SK-N-DZ (cell line): ENCODE measurements at regions not wholly inside any gene's neighbourhood (a gene's known extent, or its start where the extent isn't known, plus 50 kb on each side); places are given as distances from the start of the nearest gene placed in this dataset.
A peak's percentile ranks its signal among the peaks of the same experiment; 100 is the strongest.
"Not testable (repeated sequence)": the region's sequence is repeated elsewhere in the genome, so short reads cannot be mapped to it uniquely, and the experiment has no call there.

Experiments used
- DNase-seq: peaks from one replicate; pipeline ENCODE4 v3.0.0-alpha.2; 2015; ENCODE audit warnings: low spot score

GRCh38 chr5:94102849-94103248 lies 361.4 kb upstream of the POU5F2 start:
- no peak for DNase-seq

DNA sequence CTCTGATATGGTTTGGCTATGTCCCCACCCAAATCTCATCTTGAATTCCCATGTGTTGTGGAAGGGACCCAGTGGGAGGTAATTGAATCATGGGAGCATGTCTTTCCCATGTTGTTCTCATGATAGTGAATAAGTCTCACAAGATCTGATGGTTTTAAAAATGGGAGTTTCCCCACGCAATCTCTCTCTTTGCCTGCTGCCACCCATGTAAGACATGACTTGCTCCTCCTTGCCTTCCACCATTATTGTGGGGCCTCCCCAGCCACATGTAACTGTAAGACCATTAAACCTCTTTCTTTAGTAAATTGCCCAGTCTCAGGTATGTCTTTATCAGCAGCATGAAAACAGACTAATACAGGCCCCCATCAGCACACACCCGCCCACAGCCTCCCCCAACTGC lies 356.0 kb upstream of the POU5F2 start:
- DNase-seq, result not testable (repeated sequence)

DNA sequence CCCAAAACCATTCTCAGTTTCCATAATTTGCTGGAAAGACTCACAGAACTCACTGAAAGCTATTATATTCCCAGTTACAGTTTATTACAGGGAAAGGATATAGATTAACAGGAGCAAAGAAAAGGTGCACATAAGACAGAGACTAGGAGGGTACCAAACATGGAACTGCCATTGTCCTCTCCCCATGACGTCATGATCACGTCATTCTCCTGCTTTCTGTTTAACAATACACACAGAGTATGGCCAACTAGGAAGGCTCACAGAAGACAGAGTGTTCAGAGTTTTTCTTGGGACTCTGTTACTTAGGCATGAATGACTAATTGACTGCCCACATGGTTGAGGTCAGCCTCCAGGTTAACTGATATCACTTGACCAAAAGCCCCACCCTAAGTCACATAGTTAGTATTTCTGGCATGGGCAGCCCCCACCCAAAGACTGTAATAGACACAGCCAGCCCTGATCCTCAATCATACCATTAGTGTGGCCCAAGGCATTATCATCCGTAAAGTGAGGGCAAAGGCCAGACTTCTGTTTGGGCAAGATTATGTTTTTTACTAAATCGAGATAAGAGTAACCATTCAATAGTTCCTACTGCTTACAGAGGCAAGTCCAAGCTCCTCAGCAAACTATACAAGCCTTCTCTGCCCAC lies 353.5 kb upstream of the POU5F2 start:
- DNase-seq, result no peak

DNA sequence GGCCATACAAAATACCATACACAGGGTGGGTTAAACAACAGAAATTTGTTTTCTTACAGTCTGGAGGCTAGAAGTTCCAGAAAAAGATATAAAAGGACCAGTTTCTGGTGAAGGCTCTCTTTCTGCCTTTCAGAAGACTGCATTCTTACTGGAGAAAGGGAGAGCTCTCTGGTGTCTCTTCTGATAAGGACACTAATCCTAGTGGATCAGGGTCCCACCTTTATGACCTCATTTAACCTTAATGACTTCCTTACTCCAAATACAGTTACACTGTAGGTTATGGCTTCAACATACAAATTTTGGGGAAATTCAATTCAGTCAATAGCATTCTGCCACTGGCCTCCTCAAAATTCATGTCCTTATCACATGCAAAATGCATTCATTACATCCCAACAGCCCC lies 351.9 kb upstream of the POU5F2 start:
- DNase-seq, result no peak

- not testable (repeated sequence) for DNase-seq
These were observed 345.2 kb upstream of the POU5F2 start for GRCh38 chr5:94086635-94087034.

DNA sequence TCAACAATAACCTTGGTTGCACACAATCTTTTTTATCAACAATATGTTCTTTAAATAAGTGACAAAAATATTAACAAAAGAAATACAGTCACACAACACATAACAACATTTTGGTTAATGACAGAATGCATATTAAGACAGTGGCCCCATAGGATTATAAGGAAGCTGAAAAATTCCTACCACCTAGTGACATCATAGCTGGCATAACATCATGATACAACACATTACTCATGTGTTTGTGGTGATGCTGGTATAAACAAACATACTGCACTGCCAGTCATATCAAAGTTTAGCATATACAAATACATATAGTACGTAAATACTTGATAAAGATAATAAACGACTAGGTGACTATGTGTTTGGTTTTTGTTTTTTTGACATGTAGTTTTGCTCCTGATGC lies 344.8 kb upstream of the POU5F2 start:
- DNase-seq, result no peak

- no peak for DNase-seq
These were observed 341.0 kb upstream of the POU5F2 start for GRCh38 chr5:94082405-94082804.

- no peak for DNase-seq
These were observed 339.7 kb upstream of the POU5F2 start for GRCh38 chr5:94081088-94081487.

GRCh38 chr5:94080390-94080789 lies 339.0 kb upstream of the POU5F2 start:
- DNase-seq, result no peak

GRCh38 chr5:94072116-94072515 lies 330.7 kb upstream of the POU5F2 start:
- no peak for DNase-seq

- no peak for DNase-seq
These were observed 325.2 kb upstream of the POU5F2 start for GRCh38 chr5:94066437-94067207.

DNA sequence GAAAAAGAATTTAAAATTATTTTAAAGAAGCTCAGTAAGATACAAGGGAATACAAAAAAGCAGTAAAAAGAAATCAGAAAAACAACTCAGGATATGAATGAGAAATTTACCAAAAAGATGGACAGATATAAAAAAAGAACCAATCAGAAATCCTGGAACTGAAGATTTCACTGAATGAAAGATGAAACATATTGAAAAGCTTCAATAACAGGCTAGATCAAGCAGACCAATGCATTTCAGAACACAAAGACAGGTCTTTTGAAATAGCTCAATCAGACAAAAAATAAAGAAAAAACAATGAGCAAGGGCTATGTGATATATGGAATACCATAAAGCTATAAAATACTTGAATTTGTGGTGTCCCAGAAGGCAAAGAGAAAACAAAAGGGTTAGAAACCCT lies 322.6 kb upstream of the POU5F2 start:
- DNase-seq, result no peak

- DNase-seq, result no peak
These were observed 316.3 kb upstream of the POU5F2 start for GRCh38 chr5:94057655-94058054.

- no peak for DNase-seq
These were observed 315.8 kb upstream of the POU5F2 start for GRCh38 chr5:94057217-94057616.

DNA sequence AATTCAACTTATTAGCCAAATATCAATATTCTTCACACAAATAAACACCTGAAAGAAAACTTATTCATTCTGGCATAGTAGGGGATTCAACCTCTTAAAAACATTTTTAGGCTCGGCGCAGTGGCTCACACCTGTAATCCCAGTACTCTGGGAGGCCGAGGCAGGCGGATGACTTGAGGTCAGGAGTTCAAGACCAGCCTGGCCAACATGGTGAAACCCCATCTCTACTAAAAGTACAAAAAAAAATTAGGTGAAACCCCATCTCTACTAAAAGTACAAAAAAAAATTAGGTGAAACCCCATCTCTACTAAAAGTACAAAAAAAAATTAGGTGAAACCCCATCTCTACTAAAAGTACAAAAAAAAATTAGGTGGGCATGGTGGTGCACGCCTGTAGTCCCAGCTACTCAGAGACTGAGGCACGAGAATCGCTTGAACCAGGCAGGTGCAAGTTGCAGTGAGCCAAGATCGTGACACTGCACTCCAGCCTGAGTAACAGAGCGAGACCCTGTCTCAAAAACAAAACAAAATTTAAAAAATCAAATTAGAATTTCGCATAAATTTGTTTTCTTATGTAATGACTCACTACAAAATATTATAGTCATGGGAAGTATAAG lies 308.0 kb upstream of the POU5F2 start:
- not testable (repeated sequence) for DNase-seq

DNA sequence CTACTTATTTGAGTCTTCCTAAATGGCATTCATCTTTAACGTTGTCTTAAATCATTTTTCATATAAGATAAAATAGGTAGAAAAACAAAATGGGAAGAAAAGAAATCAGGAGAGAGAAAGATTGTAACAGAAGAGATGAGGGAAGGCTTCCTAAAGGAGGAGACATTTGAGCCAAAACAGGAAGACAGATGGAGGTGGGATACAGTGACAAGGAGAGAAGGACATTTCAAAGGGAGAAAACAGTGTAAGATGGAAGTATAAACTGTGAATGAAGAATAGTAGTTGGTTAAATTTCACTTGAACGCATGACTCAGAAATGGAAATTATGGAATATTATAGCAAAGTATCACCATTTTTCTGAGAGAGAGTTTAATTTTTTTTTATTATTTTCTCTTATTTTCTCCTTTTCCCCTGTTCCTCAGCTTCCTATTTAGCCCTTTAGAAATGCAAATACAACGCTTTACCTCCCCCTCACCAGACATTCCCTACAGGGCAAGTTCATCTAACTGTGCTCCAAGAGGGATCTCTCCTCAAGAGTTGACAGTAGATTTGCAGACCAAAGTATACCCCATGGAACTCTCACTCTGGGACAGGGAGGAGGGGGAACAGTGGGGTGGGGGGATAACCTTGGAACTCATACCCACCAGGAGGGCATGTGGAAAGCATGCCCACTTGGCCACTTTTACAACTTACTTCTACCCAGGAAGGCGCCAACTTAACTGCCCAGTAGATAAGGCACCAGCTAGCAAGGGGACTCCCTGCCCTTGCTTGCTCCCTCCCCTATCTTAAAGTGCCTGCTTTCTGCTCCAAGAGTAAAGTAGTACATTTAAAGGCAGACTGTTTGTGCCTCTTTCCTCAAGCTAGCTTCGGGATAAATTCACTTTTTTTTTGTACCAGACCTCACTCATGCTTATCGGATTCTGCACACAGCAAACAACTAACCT lies 304.7 kb upstream of the POU5F2 start:
- no peak for DNase-seq

DNA sequence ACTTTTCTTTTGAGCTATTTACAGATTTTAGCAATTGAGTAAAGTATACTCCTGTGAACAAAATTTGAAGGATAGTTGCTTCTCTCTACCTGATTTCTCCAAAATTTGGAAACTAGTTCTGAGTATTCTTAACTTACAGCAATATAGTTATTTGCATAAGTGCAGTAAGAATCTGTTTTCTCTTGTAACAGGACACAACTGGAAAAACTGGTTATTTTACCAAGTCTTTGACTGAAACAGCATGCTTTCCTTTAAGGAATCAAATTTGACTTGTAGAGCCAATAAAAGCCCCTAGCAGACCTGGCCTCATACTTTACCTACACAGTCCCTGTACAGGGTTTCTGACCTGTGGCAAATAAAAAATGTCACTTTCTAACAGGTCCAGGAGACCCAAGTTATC lies 301.9 kb upstream of the POU5F2 start:
- DNase-seq, result no peak

GRCh38 chr5:94040591-94041148 lies 299.3 kb upstream of the POU5F2 start:
- DNase-seq, result no peak

DNA sequence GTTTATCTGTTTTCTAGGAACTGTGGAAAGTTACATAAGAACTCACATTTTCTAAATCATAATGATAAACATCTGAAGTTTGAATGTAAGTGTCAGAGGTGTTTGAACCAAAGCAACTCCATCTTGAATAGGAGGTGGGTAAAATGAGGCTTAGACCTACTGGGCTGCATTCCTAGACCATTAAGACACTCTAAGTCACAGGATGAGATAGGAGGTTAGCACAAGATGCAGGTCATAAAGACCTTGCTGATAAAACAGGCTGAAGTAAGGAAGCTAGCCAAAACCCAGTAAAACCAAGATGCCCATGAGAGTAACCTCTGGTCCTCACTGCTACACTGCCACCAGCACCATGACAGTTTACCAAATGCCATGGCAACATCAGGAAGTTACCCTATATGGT lies 297.7 kb upstream of the POU5F2 start:
- no peak for DNase-seq

- DNase-seq, result no peak
These were observed 290.2 kb upstream of the POU5F2 start for GRCh38 chr5:94031631-94032030.

- peak; percentile 10 for DNase-seq
These were observed 286.6 kb upstream of the POU5F2 start for GRCh38 chr5:94028001-94028400.
